ENCODE measurements at regions not wholly inside any gene's neighbourhood (a gene's known extent, or its start where the extent isn't known, plus 50 kb on each side); places are given as distances from the start of the nearest gene placed in this dataset.

GRCh38 chr5:164357395-164358033 lies 852.1 kb downstream of the MAT2B start:
- no peak for TF ChIP-seq CTCF (IDR thresholded peaks at IDR 0.05; ENCODE audit: low read depth, low read length)
- DNase-seq (ENCODE audit: extremely low read depth, low read depth): no peak

- TF ChIP-seq CTCF (IDR thresholded peaks at IDR 0.05; ENCODE audit: low read depth, low read length): no peak
- DNase-seq (ENCODE audit: extremely low read depth, low read depth): no peak
Observed at GRCh38 chr5:164358531-164359259, 853.3 kb downstream of the MAT2B start.

GRCh38 chr5:164359260-164360255 lies 854.1 kb downstream of the MAT2B start:
- no peak for DNase-seq (ENCODE audit: extremely low read depth, low read depth)
- no peak for TF ChIP-seq CTCF (IDR thresholded peaks at IDR 0.05; ENCODE audit: low read depth, low read length)

GRCh38 chr5:164360589-164360988 lies 855.2 kb downstream of the MAT2B start:
- no peak for DNase-seq (ENCODE audit: extremely low read depth, low read depth)
- TF ChIP-seq CTCF (IDR thresholded peaks at IDR 0.05; ENCODE audit: low read depth, low read length): no peak

- DNase-seq (ENCODE audit: extremely low read depth, low read depth): no peak
- TF ChIP-seq CTCF (IDR thresholded peaks at IDR 0.05; ENCODE audit: low read depth, low read length): no peak
Observed at GRCh38 chr5:164361986-164362385, 856.6 kb downstream of the MAT2B start.

- DNase-seq (ENCODE audit: extremely low read depth, low read depth): no peak
- TF ChIP-seq CTCF (IDR thresholded peaks at IDR 0.05; ENCODE audit: low read depth, low read length): no peak
Observed at GRCh38 chr5:164362835-164363234, 857.4 kb downstream of the MAT2B start.
